ENCODE measurements at regions not wholly inside any gene's neighbourhood (a gene's known extent, or its start where the extent isn't known, plus 50 kb on each side); places are given as distances from the start of the nearest gene placed in this dataset.

DNA sequence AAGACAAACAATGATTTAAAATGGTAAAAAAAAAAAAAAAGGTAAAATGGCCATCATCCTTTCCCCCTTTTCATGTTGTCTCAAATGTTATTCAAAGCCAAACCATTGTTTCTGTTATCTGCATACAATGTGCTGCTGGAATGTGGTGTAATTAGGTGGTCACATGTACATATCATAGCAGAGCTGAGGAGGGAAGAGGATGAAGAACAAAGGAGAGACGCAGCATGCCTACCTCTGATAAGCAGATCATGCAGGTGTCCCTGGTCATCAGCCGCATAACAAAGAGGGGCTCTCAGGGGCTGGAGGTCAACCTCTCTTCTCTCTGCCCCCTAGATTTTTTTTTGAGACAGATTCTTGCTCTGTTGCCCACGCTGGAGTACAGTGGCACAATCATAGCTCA, 141.0 kb downstream of the CARTPT start:
- no peak for DNase-seq (ENCODE audit: low spot score)
- intact Hi-C loops (cut with DNase I): no loop called here

GRCh38 chr5:71861682-71862081, 142.6 kb downstream of the CARTPT start:
- intact Hi-C loops (cut with DNase I): no loop called here
- DNase-seq (ENCODE audit: low spot score): no peak

GRCh38 chr5:71862087-71862486, 143.0 kb downstream of the CARTPT start:
- intact Hi-C loops (cut with DNase I): no loop called here
- DNase-seq (ENCODE audit: low spot score): no peak

- no peak for DNase-seq (ENCODE audit: low spot score)
- intact Hi-C loops (cut with DNase I): no loop called here
Measured at GRCh38 chr5:71862507-71863060, 143.5 kb downstream of the CARTPT start.

DNA sequence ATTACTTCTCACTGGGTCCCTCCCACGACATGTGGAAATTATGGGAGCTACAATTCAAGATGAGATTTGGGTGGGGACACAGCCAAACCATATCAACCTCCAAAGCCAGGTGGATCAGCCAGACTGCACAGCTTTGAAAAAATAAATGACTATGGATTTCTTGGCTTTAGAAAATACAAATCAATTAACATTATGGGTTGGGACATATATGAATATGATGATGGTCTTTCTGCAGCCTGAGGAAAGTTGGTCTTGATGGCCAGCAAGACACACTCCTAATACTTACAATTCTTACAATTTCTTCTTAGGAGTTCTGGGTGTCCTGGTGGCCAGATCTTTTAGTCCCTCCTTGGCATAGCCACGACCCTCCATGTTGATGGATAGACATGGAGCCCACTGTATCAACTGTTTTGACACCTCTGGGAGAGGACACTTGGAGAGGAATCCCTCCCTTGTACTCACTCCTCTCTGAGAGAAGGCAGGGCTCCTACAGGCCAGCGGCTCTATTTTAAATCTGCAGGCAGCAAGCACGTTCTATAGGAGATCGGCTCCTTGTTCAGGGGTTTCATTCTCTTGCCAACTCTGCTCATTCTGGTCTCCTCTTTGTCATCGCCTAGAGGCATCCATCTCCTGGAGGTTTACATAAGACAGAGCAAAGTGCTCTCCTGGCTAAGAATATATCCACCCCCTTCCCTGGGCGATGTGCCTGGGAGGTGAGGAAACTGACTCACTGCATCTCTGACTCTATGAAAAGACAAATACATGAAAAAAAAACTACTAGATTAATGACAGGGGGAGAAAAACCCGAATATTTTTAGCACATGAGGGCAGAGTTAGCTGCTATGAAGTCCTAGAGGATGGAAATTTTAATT, 145.9 kb downstream of the CARTPT start:
- no peak for DNase-seq (ENCODE audit: low spot score)
- intact Hi-C loops (cut with DNase I): no loop called here

DNA sequence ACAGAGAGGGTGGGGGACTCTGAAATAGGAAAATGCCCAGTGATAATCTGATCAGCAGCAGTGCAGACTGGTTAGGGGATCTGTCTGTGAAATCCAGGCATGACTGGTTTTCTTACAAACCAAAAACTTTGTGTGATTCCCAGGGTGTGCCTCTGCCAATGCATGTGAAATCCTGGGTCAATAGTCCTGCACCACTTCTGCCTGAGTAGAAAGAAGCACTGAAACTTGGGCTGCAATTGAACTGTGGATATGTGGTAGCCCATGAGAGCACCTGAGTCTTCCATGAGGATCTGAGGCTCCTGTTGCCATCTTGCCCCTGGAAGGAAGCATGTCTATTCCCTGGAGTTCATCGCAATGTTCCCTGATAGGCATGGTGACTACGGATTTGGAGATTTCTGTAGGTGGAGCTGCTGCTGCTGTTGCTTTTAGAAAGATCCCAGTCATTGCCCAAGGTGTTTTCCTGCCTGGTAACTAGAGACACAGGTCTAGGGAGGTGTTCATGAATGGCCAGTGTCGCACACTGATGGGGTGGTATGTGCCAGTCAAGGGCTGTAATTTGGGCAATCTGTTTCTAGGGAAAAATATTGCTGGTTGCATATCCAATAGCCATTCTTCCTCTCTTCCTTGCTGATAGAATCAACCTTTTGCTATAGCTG, 146.7 kb downstream of the CARTPT start:
- DNase-seq (ENCODE audit: low spot score): no peak
- intact Hi-C loops (cut with DNase I): no loop called here

GRCh38 chr5:71872311-71872864, 153.3 kb downstream of the CARTPT start:
- intact Hi-C loops (cut with DNase I): no loop called here
- DNase-seq (ENCODE audit: low spot score): no peak

- intact Hi-C loops (cut with DNase I): no loop called here
- no peak for DNase-seq (ENCODE audit: low spot score)
Measured at GRCh38 chr5:71873191-71873591, 154.1 kb downstream of the CARTPT start.

DNA sequence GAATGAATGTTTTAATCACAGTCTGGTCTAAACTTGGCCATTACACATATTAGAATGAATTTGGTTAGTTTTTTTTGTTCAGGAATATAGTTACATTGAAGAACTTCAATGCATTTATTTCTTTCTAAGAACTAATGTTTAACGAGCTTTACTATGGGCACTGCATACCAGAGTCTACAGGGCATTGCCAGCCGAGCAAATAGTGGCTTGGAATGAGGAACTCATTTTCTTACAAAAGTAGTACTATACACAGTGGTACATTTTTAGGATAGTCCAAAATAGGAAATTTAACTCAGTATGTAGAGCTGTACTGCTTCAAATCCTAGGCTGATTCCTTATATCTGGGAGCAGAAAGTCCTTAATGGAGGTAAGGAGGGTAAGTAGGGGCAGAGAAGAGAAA, 155.4 kb downstream of the CARTPT start:
- intact Hi-C loops (cut with DNase I): no loop called here
- no peak for DNase-seq (ENCODE audit: low spot score)

- no peak for DNase-seq (ENCODE audit: low spot score)
- intact Hi-C loops (cut with DNase I): no loop called here
Measured at GRCh38 chr5:71877511-71877910, 158.4 kb downstream of the CARTPT start.

- DNase-seq (ENCODE audit: low spot score): no peak
- intact Hi-C loops (cut with DNase I): loop anchor here in 1 of 2 donors (5.0 kb wide), 1 partner anchor 1582 kb away; no protein-coding TSS in a partner anchor
Measured at GRCh38 chr5:71880536-71880935, 161.5 kb downstream of the CARTPT start.

DNA sequence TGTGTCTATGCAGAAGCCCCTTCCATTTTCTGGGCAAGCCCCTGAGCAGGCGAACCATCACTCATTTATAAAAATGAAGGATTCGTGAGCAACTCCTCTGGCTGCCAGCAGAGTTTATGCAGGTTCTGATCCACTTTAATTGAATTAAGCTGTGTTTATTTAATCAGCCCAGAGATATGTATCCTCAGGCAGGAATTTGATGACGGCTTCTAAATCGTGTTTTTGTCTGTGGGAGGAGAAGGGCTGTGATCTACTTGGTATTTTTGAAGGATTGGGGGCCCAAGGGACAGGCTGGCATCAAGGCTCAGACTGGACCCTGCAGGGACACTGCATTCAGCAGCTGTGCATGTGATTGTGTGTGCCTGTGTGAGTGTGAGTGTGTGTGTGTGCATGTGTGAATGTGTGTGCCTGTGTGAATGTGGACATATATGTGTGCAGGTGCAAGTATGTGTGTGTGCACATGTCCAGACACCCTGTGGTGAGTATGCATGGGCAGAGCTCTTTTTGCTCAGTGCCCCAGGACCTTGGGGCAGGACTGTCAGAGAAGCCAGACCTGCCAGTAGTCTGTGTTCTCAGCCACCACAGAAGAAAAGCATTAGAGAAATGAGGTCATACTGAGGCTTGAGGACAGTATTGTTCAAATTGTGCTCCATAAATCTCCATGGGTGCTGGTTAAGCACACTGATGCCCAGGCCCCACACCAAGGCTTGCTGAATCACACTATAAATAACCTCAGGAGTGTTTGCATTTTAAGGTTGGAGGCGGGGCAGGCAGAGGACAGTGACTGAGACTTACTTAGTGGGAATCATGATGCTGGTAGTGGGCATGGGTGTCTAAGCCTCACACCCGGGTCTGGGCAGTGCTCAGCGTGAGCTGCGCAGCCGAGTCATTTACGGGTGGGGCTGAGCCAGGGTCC, 164.0 kb downstream of the CARTPT start:
- DNase-seq (ENCODE audit: low spot score): no peak
- intact Hi-C loops (cut with DNase I): loop anchor here in 1 of 2 donors (5.0 kb wide), 1 partner anchor 1579 kb away; no protein-coding TSS in a partner anchor

GRCh38 chr5:71883742-71884103, 164.6 kb downstream of the CARTPT start:
- intact Hi-C loops (cut with DNase I): loop anchor here in 1 of 2 donors (5.0 kb wide), 1 partner anchor 1579 kb away; no protein-coding TSS in a partner anchor
- DNase-seq (ENCODE audit: low spot score): no peak

DNA sequence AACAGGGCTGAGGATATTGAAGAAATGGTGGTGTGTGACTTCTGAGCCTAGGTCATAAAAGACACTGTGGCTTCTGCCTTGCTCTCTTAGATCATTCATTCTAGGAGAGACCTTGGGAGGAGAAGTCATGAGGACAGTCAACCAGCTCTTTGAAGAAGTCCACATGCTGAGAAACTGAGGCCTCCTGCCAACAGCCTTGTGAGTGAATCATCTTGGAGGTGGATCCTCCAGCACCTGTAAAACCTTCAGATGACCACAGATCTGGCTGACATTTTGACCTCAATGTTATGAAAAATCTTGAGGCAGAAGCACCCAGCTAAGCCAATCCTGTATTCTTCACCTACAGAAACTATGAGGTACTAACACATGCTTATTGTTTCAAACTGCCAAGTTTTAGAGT, 165.9 kb downstream of the CARTPT start:
- no peak for DNase-seq (ENCODE audit: low spot score)
- intact Hi-C loops (cut with DNase I): loop anchor here in 1 of 2 donors (5.0 kb wide), 1 partner anchor 1577 kb away; no protein-coding TSS in a partner anchor

- intact Hi-C loops (cut with DNase I): no loop called here
- DNase-seq (ENCODE audit: low spot score): no peak
Measured at GRCh38 chr5:71886406-71886805, 167.3 kb downstream of the CARTPT start.

- intact Hi-C loops (cut with DNase I): no loop called here
- no peak for DNase-seq (ENCODE audit: low spot score)
Measured at GRCh38 chr5:71887680-71888079, 168.6 kb downstream of the CARTPT start.

DNA sequence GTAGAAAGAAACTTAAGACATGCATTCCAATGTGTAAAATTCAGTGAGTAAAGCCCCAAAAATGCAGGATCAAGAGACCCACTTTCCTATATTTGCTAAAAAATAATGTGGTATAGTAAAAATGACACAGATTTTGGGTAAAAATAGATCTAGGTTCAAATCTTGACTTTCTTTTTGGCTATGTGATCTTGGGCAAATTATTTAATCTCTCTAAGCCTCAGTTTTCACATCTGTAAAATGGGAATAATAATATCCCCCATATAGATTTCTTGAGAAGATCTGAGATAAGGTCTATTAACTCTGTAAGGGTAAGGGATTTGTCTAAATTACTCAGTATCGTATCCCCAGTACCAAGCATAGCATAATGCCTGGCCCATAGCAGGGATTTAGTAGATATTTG, 172.3 kb downstream of the CARTPT start:
- no peak for DNase-seq (ENCODE audit: low spot score)
- intact Hi-C loops (cut with DNase I): no loop called here

- DNase-seq (ENCODE audit: low spot score): no peak
- intact Hi-C loops (cut with DNase I): no loop called here
Measured at GRCh38 chr5:71891856-71892255, 172.8 kb downstream of the CARTPT start.

Measured in posterior vena cava (tissue), 2 donors.